H1 (cell line): ENCODE measurements at regions not wholly inside any gene's neighbourhood (a gene's known extent, or its start where the extent isn't known, plus 50 kb on each side); places are given as distances from the start of the nearest gene placed in this dataset.

Experiments
- CTCF ChIA-PET: fragments of 300-600 bp; sonication (Branson Sonifier 250); formaldehyde crosslinking; loops from one replicate; lab custom pipeline; 2021; ENCODE audit not compliant: partially characterized antibody; lab: Charles Lee
- POLR2A ChIA-PET: fragments of 300-600 bp; sonication (Branson Sonifier 250); formaldehyde crosslinking; loops from one replicate; lab custom pipeline; 2021; ENCODE audit warnings: inconsistent platforms; ENCODE audit not compliant: partially characterized antibody; lab: Charles Lee
- DNase-seq, 2 experiments: peaks; one replicate each; pipeline versions ENCODE4 v3.0.0 to v3.0.0-alpha.2; 2010 to 2022; ENCODE audit warnings: low spot score in 2 of 2, low read depth in 1 of 2, mixed read lengths in 1 of 2
- FAIRE-seq: peaks from 2 replicates; lab custom pipeline; 2011; peaks lifted over from hg19 to GRCh38; lab: Jason Lieb, UNC
- H2AFZ ChIP-seq: 2 replicates; pipeline ENCODE4 v1.8.1; 2012; ENCODE audit warnings: low read length, inconsistent platforms
- H2AK5ac ChIP-seq: 2 replicates; pipeline ENCODE4 v1.6.1; 2013; ENCODE audit warnings: low read depth, low read length
- H2BK120ac ChIP-seq: replicated peaks from 2 replicates; pipeline ENCODE3; 2013; ENCODE audit warnings: low read depth, low read length, inconsistent platforms
- H2BK12ac ChIP-seq: 2 replicates; pipeline ENCODE4 v1.6.1; 2013; ENCODE audit warnings: low read depth, low read length
- H2BK15ac ChIP-seq: 2 replicates; pipeline ENCODE4 v1.6.1; 2013; ENCODE audit warnings: low read length
- H2BK20ac ChIP-seq: 2 replicates; pipeline ENCODE4 v1.6.1; 2013; ENCODE audit warnings: low read length
- H2BK5ac ChIP-seq: 2 replicates; pipeline ENCODE4 v1.6.1; 2013; ENCODE audit warnings: low read depth, low read length
- H3K14ac ChIP-seq: 2 replicates; pipeline ENCODE4 v1.6.1; 2013; ENCODE audit warnings: inconsistent platforms; ENCODE audit not compliant: insufficient read length
- H3K18ac ChIP-seq: 2 replicates; pipeline ENCODE4 v1.6.1; 2013; ENCODE audit warnings: low read length; ENCODE audit errors: extremely low read depth
- H3K23ac ChIP-seq: 2 replicates; pipeline ENCODE4 v1.6.1; 2013; ENCODE audit warnings: inconsistent platforms; ENCODE audit not compliant: insufficient read length
- H3K23me2 ChIP-seq: 2 replicates; pipeline ENCODE4 v1.6.1; 2013; ENCODE audit warnings: low read depth, low read length
- H3K27ac ChIP-seq: 2 replicates; pipeline ENCODE4 v1.6.1; 2011; ENCODE audit warnings: low read depth, low read length, inconsistent platforms
- H3K27me3 ChIP-seq, 4 experiments: replicated peaks in 1 of 4; 1 replicate in 1 of 4; 2 replicates in 3 of 4; pipeline versions ENCODE4 v1.6.1 to v1.8.1; 2011 to 2013; ENCODE audit warnings: low read length in 3 of 4, mild to moderate bottlenecking in 3 of 4, inconsistent platforms in 2 of 4, mixed read lengths in 2 of 4, moderate library complexity in 1 of 4; ENCODE audit not compliant: control insufficient read depth in 3 of 4, insufficient read depth in 3 of 4; ENCODE audit errors: extremely low read depth in 1 of 4
- H3K36me3 ChIP-seq, 4 experiments: 2 replicates each; pipeline versions ENCODE4 v1.6.1 to v1.8.1; 2011 to 2013; ENCODE audit warnings: mild to moderate bottlenecking in 4 of 4, low read length in 3 of 4, moderate library complexity in 2 of 4, control low read depth in 1 of 4, inconsistent platforms in 1 of 4; ENCODE audit not compliant: insufficient read depth in 4 of 4, control insufficient read depth in 2 of 4
- H3K4ac ChIP-seq: replicated peaks from 2 replicates; pipeline ENCODE3; 2013; ENCODE audit warnings: low read length, low read depth, mixed read lengths, inconsistent platforms; ENCODE audit not compliant: insufficient read length
- H3K4me1 ChIP-seq, 4 experiments: replicated peaks in 1 of 4; 1 replicate in 1 of 4; 2 replicates in 3 of 4; pipeline versions ENCODE4 v1.6.1 to v1.8.1; 2011 to 2013; ENCODE audit warnings: low read length in 3 of 4, inconsistent platforms in 2 of 4, mixed read lengths in 1 of 4; ENCODE audit not compliant: insufficient read depth in 4 of 4, control insufficient read depth in 3 of 4
- H3K4me2 ChIP-seq, 2 experiments: 2 replicates each; pipeline versions ENCODE4 v1.6.1 to v1.8.1; 2011 to 2013; ENCODE audit warnings: low read depth in 2 of 2, low read length in 2 of 2, control low read depth in 1 of 2, inconsistent platforms in 1 of 2, mild to moderate bottlenecking in 1 of 2; ENCODE audit not compliant: insufficient read depth in 1 of 2
- H3K4me3 ChIP-seq, 4 experiments: fragments of 200-600, 300-600 bp in 1 of 4; sonication (generic), shearing (Covaris generic), sonication (Bioruptor Twin) in 1 of 4; 2 replicates each; pipeline versions ENCODE4 v1.5.1 to v1.8.1; 2011 to 2016; ENCODE audit warnings: low read length in 4 of 4, low read depth in 3 of 4, control low read depth in 2 of 4, inconsistent platforms in 2 of 4, mild to moderate bottlenecking in 2 of 4, mixed read lengths in 1 of 4, moderate library complexity in 1 of 4; ENCODE audit not compliant: insufficient read depth in 2 of 4; ENCODE audit errors: extremely low read depth in 1 of 4
- H3K56ac ChIP-seq: replicated peaks from 2 replicates; pipeline ENCODE3; 2013; ENCODE audit warnings: low read depth, mild to moderate bottlenecking, mixed read lengths, low read length, inconsistent platforms; ENCODE audit not compliant: insufficient read length
- H3K79me1 ChIP-seq: 2 replicates; pipeline ENCODE4 v1.6.1; 2013; ENCODE audit warnings: low read depth, low read length, control low read depth
- H3K79me2 ChIP-seq, 2 experiments: 2 replicates each; pipeline versions ENCODE4 v1.6.1 to v1.8.1; 2012 to 2013; ENCODE audit warnings: low read length in 2 of 2, mild to moderate bottlenecking in 2 of 2, inconsistent platforms in 1 of 2; ENCODE audit not compliant: insufficient read depth in 2 of 2, control insufficient read depth in 1 of 2
- H3K9ac ChIP-seq, 4 experiments: replicated peaks in 1 of 4; 1 replicate in 1 of 4; 2 replicates in 3 of 4; pipeline versions ENCODE4 v1.6.1 to v1.8.1; 2011 to 2013; ENCODE audit warnings: low read depth in 3 of 4, low read length in 3 of 4, control low read depth in 2 of 4, mild to moderate bottlenecking in 2 of 4, moderate library complexity in 2 of 4, inconsistent platforms in 1 of 4; ENCODE audit errors: extremely low read depth in 1 of 4
- H3K9me3 ChIP-seq, 2 experiments: 2 replicates each; pipeline versions ENCODE4 v1.6.1 to v1.8.1; 2012 to 2013; ENCODE audit warnings: mild to moderate bottlenecking in 2 of 2, moderate library complexity in 2 of 2, control low read depth in 1 of 2, inconsistent platforms in 1 of 2, low read depth in 1 of 2, low read length in 1 of 2, mixed read lengths in 1 of 2; ENCODE audit not compliant: insufficient read depth in 2 of 2
- H4K20me1 ChIP-seq, 2 experiments: replicated peaks in 1 of 2; 2 replicates each; pipeline versions ENCODE3 to v1.8.1; 2011 to 2013; ENCODE audit warnings: inconsistent platforms in 2 of 2, low read length in 2 of 2, mild to moderate bottlenecking in 1 of 2; ENCODE audit not compliant: insufficient read depth in 2 of 2, control insufficient read depth in 1 of 2
- H4K5ac ChIP-seq: 2 replicates; pipeline ENCODE4 v1.6.1; 2013; ENCODE audit warnings: low read length, low read depth, mixed read lengths, inconsistent platforms; ENCODE audit not compliant: insufficient read length
- H4K8ac ChIP-seq: 2 replicates; pipeline ENCODE4 v1.8.0; 2013; ENCODE audit warnings: mild to moderate bottlenecking, moderate library complexity, low read length, inconsistent platforms; ENCODE audit not compliant: insufficient read depth; ENCODE audit errors: extremely low read depth
- H4K91ac ChIP-seq: replicated peaks from 2 replicates; pipeline ENCODE3; 2013; ENCODE audit warnings: low read length, mixed read lengths, inconsistent platforms; ENCODE audit not compliant: insufficient read length
- CHD1 ChIP-seq: IDR thresholded peaks from 2 replicates; pipeline ENCODE4 v1.6.1; 2012; ENCODE audit warnings: low read depth, low read length, improper control_type of control experiment
- EGR1 ChIP-seq: IDR thresholded peaks from 2 replicates; pipeline ENCODE4 v1.6.1; 2011; ENCODE audit warnings: low read depth, low read length, borderline replicate concordance
- GTF2F1 ChIP-seq: IDR thresholded peaks from 2 replicates; pipeline ENCODE4 v1.6.1; 2012; ENCODE audit warnings: low read depth, low read length, improper control_type of control experiment, borderline replicate concordance
- JUND ChIP-seq: IDR thresholded peaks from 2 replicates; pipeline ENCODE4 v1.6.1; 2011; ENCODE audit warnings: mild to moderate bottlenecking, improper control_type of control experiment, low read length
- KDM1A ChIP-seq: fragments of 200-600, 300-600 bp; sonication (generic); IDR thresholded peaks from 2 replicates; pipeline ENCODE4 v1.7.1; 2016; ENCODE audit warnings: mild to moderate bottlenecking, low read length, borderline replicate concordance
- KDM5A ChIP-seq: fragments of 200-600 bp; IDR thresholded peaks from 2 replicates; pipeline ENCODE4 v1.7.1; 2012; ENCODE audit warnings: mild to moderate bottlenecking, low read length, inconsistent platforms, mixed read lengths
- MAFK ChIP-seq: IDR thresholded peaks from 2 replicates; pipeline ENCODE4 v1.6.1; 2012; ENCODE audit warnings: low read depth, mild to moderate bottlenecking, improper control_type of control experiment, low read length
- POU5F1 ChIP-seq: IDR thresholded peaks from 2 replicates; pipeline ENCODE4 v1.6.1; 2011; ENCODE audit warnings: low read depth, mild to moderate bottlenecking, low read length, moderate library complexity
- SIRT6 ChIP-seq: IDR thresholded peaks from one replicate; pipeline ENCODE4 v1.7.1; 2012; ENCODE audit warnings: low read length, inconsistent platforms
- SP2 ChIP-seq: IDR thresholded peaks from 2 replicates; pipeline ENCODE4 v1.6.1; 2012; ENCODE audit warnings: mild to moderate bottlenecking, low read length, inconsistent platforms
- TAF7 ChIP-seq: optimal IDR thresholded peaks from 2 replicates; pipeline ENCODE3; 2011; ENCODE audit warnings: low read depth, mild to moderate bottlenecking, inconsistent platforms, low read length, moderate library complexity, borderline replicate concordance
- WGBS, 2 experiments: shearing (Covaris generic) in 1 of 2; methylation state at CpG; one replicate each; pipeline versions ENCODE4 v1.1.6 to v1.1.7; 2013 to 2015; ENCODE audit warnings: low lambda C conversion rate in 2 of 2, mixed read lengths in 2 of 2, inconsistent platforms in 1 of 2, low coverage in 1 of 2, missing lambda C conversion rate in 1 of 2; ENCODE audit not compliant: insufficient replicate concordance in 2 of 2, insufficient coverage in 1 of 2, insufficient read length in 1 of 2; ENCODE audit errors: extremely low coverage in 1 of 2, missing lambda C conversion rate in 1 of 2; 5-methylcytosine and 5-hydroxymethylcytosine counted together
- TF ChIP-seq, protein P1 (sequence below): IDR thresholded peaks from 2 replicates; pipeline ENCODE4 v1.6.1; 2011; ENCODE audit warnings: low read length, improper control_type of control experiment
- TF ChIP-seq, protein P2 (sequence below): IDR thresholded peaks from 2 replicates; pipeline ENCODE4 v1.6.1; 2012; ENCODE audit warnings: inconsistent platforms

DNA sequence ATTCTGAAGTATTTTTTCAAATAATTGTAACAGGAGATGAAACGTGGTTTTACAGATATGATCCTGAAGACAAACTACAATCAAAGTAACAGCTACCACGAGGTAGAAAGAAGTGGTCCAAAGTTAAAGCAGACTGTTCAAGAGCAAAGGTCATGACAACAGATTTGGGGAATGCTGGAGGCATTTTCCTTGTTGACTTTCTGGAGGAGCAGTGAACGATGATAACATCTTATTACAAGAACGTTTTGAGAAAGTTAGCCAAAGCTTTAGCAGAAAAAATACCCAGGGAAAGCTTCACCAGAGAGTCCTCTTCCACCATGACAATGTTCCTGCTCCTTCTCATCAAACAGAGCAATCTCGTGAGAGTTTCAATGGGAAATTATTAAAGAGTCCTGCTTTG, 145.4 kb upstream of the NREP start:
- no peaks in the 10 kb centered on the region for H3K36me3 ChIP-seq
- no peak for TF ChIP-seq KDM5A
- no peak for TF ChIP-seq GTF2F1
- TF ChIP-seq MAFK, result no peak
- no peak for TF ChIP-seq POU5F1
- TF ChIP-seq SP2, result no peak
- TF ChIP-seq EGR1, result no peak
- no peak for TF ChIP-seq TAF7
- no peak for TF ChIP-seq JUND
- no peak for TF ChIP-seq CHD1
- TF ChIP-seq, protein P1, sequence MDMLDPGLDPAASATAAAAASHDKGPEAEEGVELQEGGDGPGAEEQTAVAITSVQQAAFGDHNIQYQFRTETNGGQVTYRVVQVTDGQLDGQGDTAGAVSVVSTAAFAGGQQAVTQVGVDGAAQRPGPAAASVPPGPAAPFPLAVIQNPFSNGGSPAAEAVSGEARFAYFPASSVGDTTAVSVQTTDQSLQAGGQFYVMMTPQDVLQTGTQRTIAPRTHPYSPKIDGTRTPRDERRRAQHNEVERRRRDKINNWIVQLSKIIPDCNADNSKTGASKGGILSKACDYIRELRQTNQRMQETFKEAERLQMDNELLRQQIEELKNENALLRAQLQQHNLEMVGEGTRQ, result no peak
- TF ChIP-seq SIRT6, result no peak
- TF ChIP-seq, protein P2, sequence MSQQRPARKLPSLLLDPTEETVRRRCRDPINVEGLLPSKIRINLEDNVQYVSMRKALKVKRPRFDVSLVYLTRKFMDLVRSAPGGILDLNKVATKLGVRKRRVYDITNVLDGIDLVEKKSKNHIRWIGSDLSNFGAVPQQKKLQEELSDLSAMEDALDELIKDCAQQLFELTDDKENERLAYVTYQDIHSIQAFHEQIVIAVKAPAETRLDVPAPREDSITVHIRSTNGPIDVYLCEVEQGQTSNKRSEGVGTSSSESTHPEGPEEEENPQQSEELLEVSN, result no peak
- no peak for TF ChIP-seq KDM1A
- TF ChIP-seq, all 59 proteins: peak for 0
- POLR2A ChIA-PET, result no interaction called here
- no peak overlapping the region for H2BK120ac ChIP-seq
- no peak overlapping the region for H3K4me3 ChIP-seq
- H3K14ac ChIP-seq, result no peak overlapping the region
- no peak overlapping the region for H3K18ac ChIP-seq
- H3K79me2 ChIP-seq, result no peaks in the 10 kb centered on the region
- H4K91ac ChIP-seq, result no peak overlapping the region
- no peak overlapping the region for H2BK15ac ChIP-seq
- WGBS, 2 experiments, result 89% methylated on average over 5 of the region's 5 CpGs; no CpG with 5 or more reads in 1 of the 2 experiments
- no peaks in the 10 kb centered on the region for H3K23me2 ChIP-seq
- no peak overlapping the region for H4K5ac ChIP-seq
- FAIRE-seq, result no peak
- no peak overlapping the region for H3K4ac ChIP-seq
- no peak overlapping the region for H3K56ac ChIP-seq
- H4K8ac ChIP-seq, result no peak overlapping the region
- no peak overlapping the region for H3K9ac ChIP-seq
- H3K27me3 ChIP-seq, result no peaks in the 10 kb centered on the region
- CTCF ChIA-PET, result no interaction called here
- no peak overlapping the region for H2AK5ac ChIP-seq
- no peaks in the 10 kb centered on the region for H3K79me1 ChIP-seq
- H3K27ac ChIP-seq, result no peak overlapping the region
- H3K4me1 ChIP-seq, result no peaks in the 10 kb centered on the region
- DNase-seq, result no peak
- no peak overlapping the region for H2BK20ac ChIP-seq
- H3K4me2 ChIP-seq, result no peak overlapping the region
- H2BK5ac ChIP-seq, result no peak overlapping the region
- no peaks in the 10 kb centered on the region for H4K20me1 ChIP-seq
- no peak overlapping the region for H3K23ac ChIP-seq
- H3K9me3 ChIP-seq, result no peaks in the 10 kb centered on the region
- no peak overlapping the region for H2BK12ac ChIP-seq
- H2AFZ ChIP-seq, result peak overlapping the region; percentile 51; the same call in 1 of the 2 replicates
